ENCODE measurements at regions not wholly inside any gene's neighbourhood (a gene's known extent, or its start where the extent isn't known, plus 50 kb on each side); places are given as distances from the start of the nearest gene placed in this dataset.

DNA sequence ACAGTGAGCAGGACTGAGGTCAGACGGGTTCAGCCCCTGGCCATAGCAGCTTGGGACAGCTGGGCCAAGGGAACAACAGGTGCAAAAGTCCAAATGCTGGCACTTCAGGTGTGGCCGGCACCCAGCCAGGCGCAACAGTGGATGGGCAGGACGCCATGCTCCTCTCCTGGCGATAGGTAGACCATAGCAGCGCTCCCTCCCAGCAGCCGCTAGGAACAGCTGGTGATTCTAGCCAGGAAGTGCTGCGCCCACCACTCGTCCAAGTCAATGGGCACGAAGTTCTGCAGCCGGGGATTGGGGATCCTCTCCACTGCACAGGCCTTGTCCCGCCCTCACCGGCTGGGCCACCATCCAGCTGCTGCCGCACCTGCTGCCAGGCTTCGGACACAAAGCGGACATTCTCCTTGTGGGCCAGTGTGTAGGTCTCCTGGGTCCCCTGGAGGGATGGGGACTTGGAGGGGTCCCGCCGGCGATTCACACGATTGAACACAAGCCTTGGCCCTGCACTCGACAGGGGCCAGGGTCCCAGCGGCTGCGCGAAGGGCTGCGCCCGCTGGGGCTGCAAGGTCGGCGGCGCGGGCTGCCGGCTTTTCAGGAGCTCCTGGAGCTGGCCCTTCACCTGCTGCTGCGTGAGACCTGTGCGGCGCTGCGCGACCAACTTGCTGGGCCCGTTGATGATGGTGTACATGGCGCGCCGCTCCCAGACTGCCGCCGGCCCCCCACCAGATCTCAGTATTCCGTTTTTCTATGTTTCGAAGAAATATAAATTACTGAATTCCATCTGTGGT lies 227.5 kb upstream of the STK26 start:
- TF ChIP-seq, protein P1, sequence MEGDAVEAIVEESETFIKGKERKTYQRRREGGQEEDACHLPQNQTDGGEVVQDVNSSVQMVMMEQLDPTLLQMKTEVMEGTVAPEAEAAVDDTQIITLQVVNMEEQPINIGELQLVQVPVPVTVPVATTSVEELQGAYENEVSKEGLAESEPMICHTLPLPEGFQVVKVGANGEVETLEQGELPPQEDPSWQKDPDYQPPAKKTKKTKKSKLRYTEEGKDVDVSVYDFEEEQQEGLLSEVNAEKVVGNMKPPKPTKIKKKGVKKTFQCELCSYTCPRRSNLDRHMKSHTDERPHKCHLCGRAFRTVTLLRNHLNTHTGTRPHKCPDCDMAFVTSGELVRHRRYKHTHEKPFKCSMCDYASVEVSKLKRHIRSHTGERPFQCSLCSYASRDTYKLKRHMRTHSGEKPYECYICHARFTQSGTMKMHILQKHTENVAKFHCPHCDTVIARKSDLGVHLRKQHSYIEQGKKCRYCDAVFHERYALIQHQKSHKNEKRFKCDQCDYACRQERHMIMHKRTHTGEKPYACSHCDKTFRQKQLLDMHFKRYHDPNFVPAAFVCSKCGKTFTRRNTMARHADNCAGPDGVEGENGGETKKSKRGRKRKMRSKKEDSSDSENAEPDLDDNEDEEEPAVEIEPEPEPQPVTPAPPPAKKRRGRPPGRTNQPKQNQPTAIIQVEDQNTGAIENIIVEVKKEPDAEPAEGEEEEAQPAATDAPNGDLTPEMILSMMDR (IDR thresholded peaks at IDR 0.05; ENCODE audit: extremely low read depth, missing control alignments) = no peak
- no peak for DNase-seq (ENCODE audit: low spot score)

GRCh38 chrX:131801066-131801465 lies 222.0 kb upstream of the STK26 start:
- no peak for DNase-seq (ENCODE audit: low spot score)
- TF ChIP-seq, protein P1 (IDR thresholded peaks at IDR 0.05; ENCODE audit: extremely low read depth, missing control alignments) = no peak

DNA sequence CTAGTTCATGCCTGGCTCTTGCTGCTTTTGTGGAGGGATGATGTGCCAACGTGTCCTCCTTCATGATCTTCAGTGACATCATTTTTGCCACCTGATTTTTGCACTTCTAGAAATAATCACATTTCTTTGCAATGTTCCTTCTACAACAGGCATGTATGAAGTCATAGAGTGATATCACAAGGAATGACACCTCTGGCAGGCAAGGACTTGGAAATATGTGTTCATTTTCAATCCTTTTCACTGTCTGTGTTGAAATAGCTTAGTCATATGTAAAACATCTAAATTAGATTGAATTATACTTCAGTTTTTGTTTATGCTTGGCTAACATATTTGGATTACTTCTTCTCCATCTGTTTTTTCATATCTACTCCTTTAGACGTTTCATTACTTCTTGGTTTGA lies 221.2 kb upstream of the STK26 start:
- TF ChIP-seq, protein P1 (IDR thresholded peaks at IDR 0.05; ENCODE audit: extremely low read depth, missing control alignments) = no peak
- no peak for DNase-seq (ENCODE audit: low spot score)

DNA sequence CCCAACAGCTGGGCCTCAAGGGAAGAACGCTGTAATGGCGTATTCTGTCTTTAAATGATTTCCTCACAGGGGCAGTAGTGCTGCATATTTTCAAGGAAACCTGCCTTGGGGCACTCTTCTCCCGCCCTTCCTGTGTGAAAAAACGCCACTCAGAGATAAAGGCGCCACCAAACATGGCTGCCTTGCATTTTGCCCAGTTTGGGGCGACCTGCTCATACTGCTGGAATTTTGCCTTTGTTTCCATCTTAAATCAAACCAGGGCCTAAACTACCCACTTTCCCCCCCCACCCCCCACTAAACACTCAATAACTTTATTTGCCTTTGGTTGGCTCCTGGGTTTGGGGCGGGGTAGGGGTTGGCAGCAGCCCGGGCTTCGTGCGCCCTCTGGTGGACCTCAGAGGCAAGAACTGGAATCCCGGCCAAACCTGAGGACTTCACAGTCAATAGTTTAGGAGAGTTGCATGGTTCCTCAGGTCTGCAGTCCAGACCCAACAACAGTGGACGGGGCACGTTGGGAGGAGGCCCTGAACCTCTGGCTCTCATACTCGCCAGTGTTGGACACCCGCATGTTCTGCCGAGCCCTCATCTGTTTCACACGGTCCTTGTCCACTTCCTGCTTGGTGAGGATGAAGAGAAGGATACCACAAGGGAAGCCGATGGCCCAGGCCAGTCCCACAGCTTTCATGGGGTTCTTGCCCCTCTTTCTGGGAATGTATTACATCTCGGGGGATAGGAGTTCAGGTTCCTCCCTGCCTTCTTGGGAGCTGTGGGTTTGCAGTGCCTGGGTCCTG lies 220.1 kb upstream of the STK26 start:
- no peak for DNase-seq (ENCODE audit: low spot score)
- TF ChIP-seq, protein P1 (IDR thresholded peaks at IDR 0.05; ENCODE audit: extremely low read depth, missing control alignments) = no peak

GRCh38 chrX:131812847-131813825 lies 210.0 kb upstream of the STK26 start:
- TF ChIP-seq, protein P1 (IDR thresholded peaks at IDR 0.05; ENCODE audit: extremely low read depth, missing control alignments) = no peak
- DNase-seq (ENCODE audit: low spot score) = peak; percentile 59

GRCh38 chrX:131816551-131817136 lies 206.5 kb upstream of the STK26 start:
- peak; percentile 14 for DNase-seq (ENCODE audit: low spot score)

More at GRCh38 chrX:131816551-131817136, 206.5 kb upstream of the STK26 start:
- TF ChIP-seq, protein P1 (IDR thresholded peaks at IDR 0.05; ENCODE audit: extremely low read depth, missing control alignments) = no peak
